CD4-positive, alpha-beta memory T cell (primary cell): ENCODE measurements at regions not wholly inside any gene's neighbourhood (a gene's known extent, or its start where the extent isn't known, plus 50 kb on each side); places are given as distances from the start of the nearest gene placed in this dataset.
A peak's percentile ranks its signal among the peaks of the same experiment; 100 is the strongest.
"Not testable (repeated sequence)": the region's sequence is repeated elsewhere in the genome, so short reads cannot be mapped to it uniquely, and the experiment has no call there.

ENCODE experiments used
- CTCF ChIA-PET: fragments of 350-600 bp; sonication (Branson Sonifier 250); formaldehyde crosslinking; loops from one replicate; lab custom pipeline; 2021; ENCODE audit warnings: inconsistent platforms; ENCODE audit not compliant: partially characterized antibody; lab: Charles Lee
- POLR2A ChIA-PET: fragments of 350-600 bp; sonication (Branson Sonifier 250); formaldehyde crosslinking; loops from one replicate; lab custom pipeline; 2021; ENCODE audit not compliant: partially characterized antibody; lab: Charles Lee
- DNase-seq, 5 donors: peaks; one replicate each; pipeline versions ENCODE4 v3.0.0 to v3.0.0-alpha.2; 2020 to 2022; ENCODE audit warnings: mixed read lengths in 1 of 5
- H3K27ac ChIP-seq: one replicate; pipeline ENCODE4 v1.7.0; 2013; ENCODE audit warnings: low read depth, low read length
- H3K27me3 ChIP-seq: 2 replicates; pipeline ENCODE4 v1.7.0; 2013; ENCODE audit warnings: mild to moderate bottlenecking, low read length, moderate library complexity; ENCODE audit not compliant: insufficient read depth
- H3K36me3 ChIP-seq: 2 replicates; pipeline ENCODE4 v1.7.0; 2013; ENCODE audit warnings: mild to moderate bottlenecking, low read length, moderate library complexity; ENCODE audit not compliant: insufficient read depth
- H3K4me1 ChIP-seq: 2 replicates; pipeline ENCODE4 v1.7.0; 2013; ENCODE audit warnings: mild to moderate bottlenecking, low read length, moderate library complexity; ENCODE audit not compliant: insufficient read depth
- H3K4me3 ChIP-seq, 2 donors: one replicate each; pipeline ENCODE4 v1.7.0; 2013; ENCODE audit warnings: low read length in 2 of 2, mild to moderate bottlenecking in 1 of 2
- H3K9me3 ChIP-seq, 2 donors: one replicate each; pipeline ENCODE4 v1.7.0; 2013; ENCODE audit warnings: low read length in 2 of 2, control low read depth in 1 of 2; ENCODE audit not compliant: control insufficient read depth in 1 of 2
- H3K27ac Mint-ChIP-seq, 7 donors: one replicate each; pipeline ENCODE4 v1.8.0; 2020 to 2021; ENCODE audit warnings: mixed read lengths in 7 of 7, mild to moderate bottlenecking in 6 of 7, inconsistent platforms in 3 of 7, moderate library complexity in 3 of 7
- H3K27me3 Mint-ChIP-seq, 2 donors: one replicate each; pipeline ENCODE4 v1.8.0; 2020 to 2021; ENCODE audit warnings: mixed read lengths in 2 of 2
- H3K36me3 Mint-ChIP-seq, 2 donors: one replicate each; pipeline ENCODE4 v1.8.0; 2020 to 2021; ENCODE audit warnings: mixed read lengths in 2 of 2, inconsistent platforms in 1 of 2, mild to moderate bottlenecking in 1 of 2
- H3K4me1 Mint-ChIP-seq, 4 donors: one replicate each; pipeline ENCODE4 v1.8.0; 2020 to 2021; ENCODE audit warnings: mixed read lengths in 4 of 4, mild to moderate bottlenecking in 1 of 4
- H3K4me3 Mint-ChIP-seq, 8 donors: one replicate each; pipeline ENCODE4 v1.8.0; 2020 to 2021; ENCODE audit warnings: mixed read lengths in 8 of 8, mild to moderate bottlenecking in 7 of 8, moderate library complexity in 6 of 8, inconsistent platforms in 3 of 8
- H3K9me3 Mint-ChIP-seq, 8 donors: one replicate each; pipeline ENCODE4 v1.8.0; 2020 to 2021; ENCODE audit warnings: mixed read lengths in 8 of 8, mild to moderate bottlenecking in 5 of 8, inconsistent platforms in 3 of 8, moderate library complexity in 1 of 8
- intact Hi-C: fragments of 100-400 bp; cut with micrococcal nuclease; formaldehyde crosslinking; loops from one replicate; pipeline ENCODE4 v1.15.1; 2023

DNA sequence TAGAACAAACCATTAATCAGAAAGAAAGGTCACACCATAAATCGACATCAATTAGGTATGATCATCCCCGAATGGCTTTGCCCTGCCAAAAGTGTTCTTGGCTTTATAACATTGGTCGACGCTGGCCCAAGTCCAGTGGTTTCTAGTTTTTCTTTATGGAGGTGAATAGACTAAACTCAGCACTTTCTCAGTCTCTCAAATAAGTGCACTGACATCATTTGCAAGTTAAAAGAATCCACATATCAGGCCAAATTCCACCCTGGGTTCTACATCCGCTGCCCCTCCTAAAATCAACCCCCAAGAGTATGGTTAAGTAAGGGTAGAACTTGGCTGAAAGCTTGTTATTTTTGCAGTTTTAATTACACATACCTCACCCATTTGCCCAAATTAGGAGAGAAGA lies 314.3 kb downstream of the C12orf75 start:
- no peak overlapping the region for H3K4me3 ChIP-seq
- peaks cover 2 to 13% (median 4%) of the 10 kb centered on the region in 8 donors for H3K9me3 Mint-ChIP-seq
- no peak overlapping the region for H3K27ac ChIP-seq
- H3K4me3 Mint-ChIP-seq: no peak overlapping the region
- intact Hi-C loops: no loop called here
- H3K27me3 ChIP-seq: no peaks in the 10 kb centered on the region
- H3K36me3 Mint-ChIP-seq: no peaks in the 10 kb centered on the region
- H3K9me3 ChIP-seq: no peaks in the 10 kb centered on the region
- POLR2A ChIA-PET: no interaction called here
- H3K27ac Mint-ChIP-seq: peak overlapping the region in 1 of 7 donors; percentile 74
- H3K4me1 Mint-ChIP-seq: no peaks in the 10 kb centered on the region
- no peak for DNase-seq
- no peaks in the 10 kb centered on the region for H3K4me1 ChIP-seq
- H3K27me3 Mint-ChIP-seq: peaks cover 2 to 5% of the 10 kb centered on the region in 2 donors
- no peaks in the 10 kb centered on the region for H3K36me3 ChIP-seq
- CTCF ChIA-PET: no interaction called here

DNA sequence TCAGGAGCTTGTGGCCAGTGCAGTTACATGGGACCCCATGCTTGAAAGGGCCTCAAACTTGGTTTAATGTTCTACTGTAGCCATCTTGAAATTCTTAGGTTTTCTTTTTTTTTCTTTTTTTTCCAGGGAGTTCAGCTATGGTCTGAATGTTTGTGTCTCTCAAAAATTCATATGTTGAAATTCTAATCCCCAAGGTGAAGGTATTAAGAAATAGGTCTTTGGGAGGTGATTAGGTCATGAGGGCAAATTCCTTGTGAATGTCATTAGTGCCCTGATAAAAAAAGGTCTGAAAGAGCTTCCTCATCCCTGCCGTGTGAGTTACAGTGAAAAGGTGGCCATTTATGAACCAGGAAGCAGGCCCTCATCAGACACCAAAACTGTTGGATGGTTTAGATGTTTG lies 324.1 kb downstream of the C12orf75 start:
- no peaks in the 10 kb centered on the region for H3K4me1 Mint-ChIP-seq
- CTCF ChIA-PET: no interaction called here
- no peak for DNase-seq
- H3K4me3 Mint-ChIP-seq: no peak overlapping the region
- no peak overlapping the region for H3K27ac ChIP-seq
- intact Hi-C loops: no loop called here
- peaks cover 0 to 3% of the 10 kb centered on the region in 2 donors for H3K27me3 Mint-ChIP-seq
- no peaks in the 10 kb centered on the region for H3K4me1 ChIP-seq
- H3K36me3 ChIP-seq: no peaks in the 10 kb centered on the region
- H3K9me3 Mint-ChIP-seq: peaks cover 0 to 3% (median 2%) of the 10 kb centered on the region in 8 donors
- POLR2A ChIA-PET: no interaction called here
- H3K27me3 ChIP-seq: no peaks in the 10 kb centered on the region
- no peak overlapping the region for H3K4me3 ChIP-seq
- H3K36me3 Mint-ChIP-seq: no peaks in the 10 kb centered on the region
- no peak overlapping the region for H3K27ac Mint-ChIP-seq
- H3K9me3 ChIP-seq: no peaks in the 10 kb centered on the region

DNA sequence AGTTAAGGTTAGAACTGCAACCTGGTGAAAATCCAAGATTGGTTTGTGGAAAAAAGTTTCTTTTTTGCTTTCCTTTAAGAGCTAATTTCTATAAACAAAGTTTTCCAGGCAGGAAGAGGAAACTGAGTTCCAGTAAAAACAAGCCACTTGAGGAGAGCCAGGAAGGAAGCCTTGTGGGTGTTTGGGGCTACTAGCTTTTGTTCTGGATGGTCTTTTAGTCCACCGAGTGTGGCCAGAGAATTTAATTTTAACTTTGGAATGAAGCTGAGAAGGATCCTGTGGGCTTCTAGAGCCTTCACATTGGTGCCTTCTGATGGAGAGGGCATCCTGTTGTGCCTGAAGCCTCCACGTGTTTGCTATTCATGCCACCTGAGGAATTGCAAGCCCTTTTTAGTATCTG lies 327.9 kb downstream of the C12orf75 start:
- intact Hi-C loops: no loop called here
- Mint-ChIP-seq H3K4me3 (no peak overlapping the region), H3K36me3 (no peaks in the 10 kb centered on the region), H3K27me3 (peaks cover 5% of the 10 kb centered on the region in 2 donors), H3K9me3 (peaks cover 0 to 2% (median 0%) of the 10 kb centered on the region in 8 donors), H3K4me1 (no peaks in the 10 kb centered on the region), H3K27ac (no peak overlapping the region)
- no peak for DNase-seq
- ChIA-PET CTCF (no interaction called here), POLR2A (no interaction called here)
- Histone ChIP-seq H3K27me3 (no peaks in the 10 kb centered on the region), H3K36me3 (no peaks in the 10 kb centered on the region), H3K27ac (no peak overlapping the region), H3K4me1 (no peaks in the 10 kb centered on the region), H3K9me3 (no peaks in the 10 kb centered on the region), H3K4me3 (no peak overlapping the region)

DNA sequence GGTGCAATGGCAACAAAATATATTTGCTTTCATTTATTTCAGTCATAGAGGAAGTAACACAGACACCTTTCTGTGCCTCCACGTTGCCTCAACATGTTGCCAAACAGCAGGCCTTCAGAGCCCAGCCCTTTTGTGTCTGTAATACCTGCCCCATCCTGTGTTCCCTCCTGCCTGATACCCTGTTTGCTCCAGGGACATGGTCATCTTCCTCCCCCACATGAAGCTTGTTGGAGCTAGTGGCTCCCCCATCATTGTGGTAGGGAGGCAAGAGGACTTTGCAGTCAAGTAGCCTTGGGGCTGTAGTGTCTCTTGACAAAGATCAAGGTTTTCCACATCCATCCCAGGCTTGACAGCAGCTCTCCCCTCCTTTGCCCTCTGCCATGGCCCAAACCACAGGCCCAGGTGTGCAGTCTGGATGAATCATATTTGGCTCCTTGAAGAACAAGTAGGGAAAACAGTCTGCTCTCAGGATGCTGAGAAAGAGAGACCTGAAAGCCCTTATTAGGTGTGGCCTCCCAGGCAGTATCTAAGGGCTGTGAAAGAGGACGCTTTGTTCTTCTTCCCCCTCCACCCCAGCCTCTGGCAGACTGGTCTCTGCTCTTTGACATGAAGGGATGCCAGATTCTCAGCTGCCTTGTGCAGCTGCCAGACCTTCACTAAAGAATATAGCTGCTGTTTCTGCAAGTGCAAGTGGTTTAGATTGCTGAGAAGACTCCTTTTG lies 329.0 kb downstream of the C12orf75 start:
- Mint-ChIP-seq H3K27ac (no peak overlapping the region), H3K27me3 (peaks cover 5% of the 10 kb centered on the region in 2 donors), H3K4me3 (no peak overlapping the region), H3K36me3 (no peaks in the 10 kb centered on the region), H3K9me3 (peaks cover 0 to under 1% (median 0%) of the 10 kb centered on the region in 8 donors), H3K4me1 (no peaks in the 10 kb centered on the region)
- Histone ChIP-seq H3K9me3 (no peaks in the 10 kb centered on the region), H3K27ac (no peak overlapping the region), H3K36me3 (no peaks in the 10 kb centered on the region), H3K27me3 (no peaks in the 10 kb centered on the region), H3K4me1 (no peaks in the 10 kb centered on the region), H3K4me3 (no peak overlapping the region)
- ChIA-PET POLR2A (no interaction called here), CTCF (no interaction called here)
- intact Hi-C loops: no loop called here
- DNase-seq: no peak

- H3K4me3 Mint-ChIP-seq, H3K9me3 ChIP-seq, DNase-seq, H3K4me1 ChIP-seq, CTCF ChIA-PET, H3K27ac ChIP-seq, H3K27me3 Mint-ChIP-seq, H3K27ac Mint-ChIP-seq, intact Hi-C loops, H3K36me3 Mint-ChIP-seq, H3K27me3 ChIP-seq, H3K9me3 Mint-ChIP-seq, H3K36me3 ChIP-seq, H3K4me3 ChIP-seq, H3K4me1 Mint-ChIP-seq, POLR2A ChIA-PET: not testable (repeated sequence)
Measured at GRCh38 chr12:105664765-105665164, 334.3 kb downstream of the C12orf75 start.

GRCh38 chr12:105665366-105665765 lies 334.9 kb downstream of the C12orf75 start:
- H3K36me3 Mint-ChIP-seq: no peaks in the 10 kb centered on the region
- no peak overlapping the region for H3K27ac Mint-ChIP-seq
- H3K4me3 ChIP-seq: no peak overlapping the region
- CTCF ChIA-PET: no interaction called here
- no peaks in the 10 kb centered on the region for H3K27me3 ChIP-seq
- H3K36me3 ChIP-seq: no peaks in the 10 kb centered on the region
- H3K4me1 Mint-ChIP-seq: no peaks in the 10 kb centered on the region
- H3K27me3 Mint-ChIP-seq: peaks cover 2 to 5% of the 10 kb centered on the region in 2 donors
- peaks cover 0 to 4% (median 0%) of the 10 kb centered on the region in 8 donors for H3K9me3 Mint-ChIP-seq
- DNase-seq: no peak
- intact Hi-C loops: no loop called here
- H3K4me3 Mint-ChIP-seq: no peak overlapping the region
- no peaks in the 10 kb centered on the region for H3K9me3 ChIP-seq
- H3K4me1 ChIP-seq: no peaks in the 10 kb centered on the region
- H3K27ac ChIP-seq: no peak overlapping the region
- POLR2A ChIA-PET: no interaction called here

DNA sequence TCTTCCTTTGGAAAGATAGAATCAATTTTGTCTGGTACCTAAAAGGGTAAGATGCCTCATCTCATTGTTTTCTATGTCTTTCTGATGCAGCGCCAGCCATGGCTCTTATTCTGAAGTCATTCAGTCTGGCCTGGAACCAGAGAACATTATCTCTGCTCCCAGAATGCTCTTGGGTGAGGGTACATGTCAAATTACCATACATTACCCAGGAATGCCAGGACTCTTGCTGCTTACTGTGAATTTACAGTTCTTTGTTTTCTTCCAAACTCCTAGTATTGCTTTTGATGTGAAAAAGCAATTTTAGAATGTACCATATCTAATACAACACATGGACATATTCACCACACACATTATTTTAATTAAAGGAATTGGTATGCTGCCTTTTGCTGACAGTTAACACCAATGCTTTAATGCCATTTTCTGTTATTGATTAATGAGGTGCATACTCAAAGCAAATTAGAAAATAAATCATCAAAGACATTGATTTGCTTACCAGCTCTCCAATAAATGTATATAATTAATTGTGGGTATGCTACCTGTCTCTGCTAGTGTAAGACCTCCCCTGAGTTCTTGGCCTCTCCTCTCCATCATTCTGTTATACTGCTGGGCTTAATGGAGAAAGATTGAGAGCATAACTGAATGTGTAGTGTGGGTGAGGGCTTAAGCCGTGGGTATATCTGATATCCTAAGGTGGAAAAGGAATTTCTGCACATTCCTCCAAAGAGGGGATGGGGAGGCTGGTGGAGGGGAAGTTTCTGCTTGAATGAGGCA lies 337.7 kb downstream of the C12orf75 start:
- POLR2A ChIA-PET: no interaction called here

More for the DNA sequence above, 337.7 kb downstream of the C12orf75 start:
- CTCF ChIA-PET: no interaction called here
- Mint-ChIP-seq H3K4me3 (no peak overlapping the region), H3K36me3 (no peaks in the 10 kb centered on the region), H3K9me3 (peaks cover 0 to 4% (median 0%) of the 10 kb centered on the region in 8 donors), H3K27ac (no peak overlapping the region), H3K27me3 (no peaks in the 10 kb centered on the region), H3K4me1 (no peaks in the 10 kb centered on the region)
- Histone ChIP-seq H3K4me3 (no peak overlapping the region), H3K27me3 (no peaks in the 10 kb centered on the region), H3K27ac (no peak overlapping the region), H3K36me3 (no peaks in the 10 kb centered on the region), H3K9me3 (no peaks in the 10 kb centered on the region), H3K4me1 (no peaks in the 10 kb centered on the region)
- intact Hi-C loops: no loop called here
- no peak for DNase-seq
